Fibroblast of the conjunctiva (primary cell): ENCODE measurements at regions not wholly inside any gene's neighbourhood (a gene's known extent, or its start where the extent isn't known, plus 50 kb on each side); places are given as distances from the start of the nearest gene placed in this dataset.
"Not testable (repeated sequence)": the region's sequence is repeated elsewhere in the genome, so short reads cannot be mapped to it uniquely, and the experiment has no call there.

Experiments
- DNase-seq: peaks from one replicate; pipeline ENCODE4 v3.0.0-alpha.2; 2010; ENCODE audit warnings: low read depth

- DNase-seq = no peak
Measured at GRCh38 chr1:79517470-79518224, 511.1 kb upstream of the ADGRL4 start.

GRCh38 chr1:79507770-79508169 lies 501.2 kb upstream of the ADGRL4 start:
- no peak for DNase-seq

- DNase-seq = peak; percentile 34
Measured at GRCh38 chr1:79501153-79501552, 494.6 kb upstream of the ADGRL4 start.

- no peak for DNase-seq
Measured at GRCh38 chr1:79499541-79499940, 493.0 kb upstream of the ADGRL4 start.

GRCh38 chr1:79497193-79497773 lies 490.8 kb upstream of the ADGRL4 start:
- DNase-seq = peak; percentile 44

- DNase-seq = no peak
Measured at GRCh38 chr1:79496129-79496528, 489.6 kb upstream of the ADGRL4 start.

- DNase-seq = not testable (repeated sequence)
Measured at GRCh38 chr1:79493702-79494101, 487.2 kb upstream of the ADGRL4 start.

GRCh38 chr1:79488572-79489121 lies 482.1 kb upstream of the ADGRL4 start:
- DNase-seq = not testable (repeated sequence)

GRCh38 chr1:79478728-79479373 lies 472.3 kb upstream of the ADGRL4 start:
- no peak for DNase-seq

GRCh38 chr1:79478160-79478559 lies 471.6 kb upstream of the ADGRL4 start:
- DNase-seq = no peak

GRCh38 chr1:79472067-79472656 lies 465.6 kb upstream of the ADGRL4 start:
- no peak for DNase-seq

GRCh38 chr1:79469139-79469538 lies 462.6 kb upstream of the ADGRL4 start:
- DNase-seq = no peak

GRCh38 chr1:79460773-79461436 lies 454.4 kb upstream of the ADGRL4 start:
- DNase-seq = no peak

GRCh38 chr1:79457562-79458224 lies 451.2 kb upstream of the ADGRL4 start:
- DNase-seq = no peak

- no peak for DNase-seq
Measured at GRCh38 chr1:79448426-79448825, 441.9 kb upstream of the ADGRL4 start.

GRCh38 chr1:79441238-79441637 lies 434.7 kb upstream of the ADGRL4 start:
- no peak for DNase-seq

- DNase-seq = no peak
Measured at GRCh38 chr1:79437540-79437939, 431.0 kb upstream of the ADGRL4 start.

GRCh38 chr1:79431340-79431739 lies 424.8 kb upstream of the ADGRL4 start:
- no peak for DNase-seq

- DNase-seq = no peak
Measured at GRCh38 chr1:79430437-79430836, 423.9 kb upstream of the ADGRL4 start.

- DNase-seq = no peak
Measured at GRCh38 chr1:79422726-79423125, 416.2 kb upstream of the ADGRL4 start.

GRCh38 chr1:79398501-79398900 lies 392.0 kb upstream of the ADGRL4 start:
- no peak for DNase-seq

- no peak for DNase-seq
Measured at GRCh38 chr1:79396901-79397300, 390.4 kb upstream of the ADGRL4 start.
